HCT116 (cell line): ENCODE measurements at regions not wholly inside any gene's neighbourhood (a gene's known extent, or its start where the extent isn't known, plus 50 kb on each side); places are given as distances from the start of the nearest gene placed in this dataset.

ENCODE experiments used
- ATAC-seq: fragments of 200-7000 bp; cut with Tn5 transposase; 2 replicates; pipeline ENCODE4 v1.9.1; 2020; ENCODE audit warnings: mild to moderate bottlenecking, moderate library complexity
- BruUV-seq: library from RNA; stranded (reverse); fragments of 400-500 nt; replicated peaks from 2 replicates; lab custom pipeline; 2021; lab: Mats Ljungman, UMichigan
- CTCF ChIA-PET: fragments of 300-600 bp; sonication (Branson Sonifier 250); formaldehyde crosslinking; loops from one replicate; lab custom pipeline; 2021; ENCODE audit warnings: antibody characterized with exemption; lab: Charles Lee
- POLR2A ChIA-PET: fragments of 300-600, 350-600 bp; sonication (Branson Sonifier 250); formaldehyde crosslinking; loops from one replicate; lab custom pipeline; 2021; ENCODE audit warnings: antibody characterized with exemption; lab: Charles Lee
- RAD21 ChIA-PET, 2 experiments: fragments of 300-600 bp; sonication (Branson Sonifier 250); formaldehyde crosslinking; loops; one replicate each; lab custom pipeline; 2023; ENCODE audit warnings: low total read pairs in 2 of 2; ENCODE audit not compliant: uncharacterized antibody in 2 of 2, unreplicated experiment in 2 of 2, low non-redundant PET in 1 of 2; lab: Charles Lee
- DNase-seq: peaks from one replicate; pipeline ENCODE4 v3.0.0-alpha.2; 2010; ENCODE audit warnings: low read depth, low spot score
- H2AFZ ChIP-seq: fragments of 200-600 bp; shearing (Covaris generic), sonication (generic); 2 replicates; pipeline ENCODE4 v1.6.1; 2017; ENCODE audit warnings: low read depth, mixed run types, mixed read lengths, antibody characterized with exemption, low read length; ENCODE audit not compliant: poor library complexity, severe bottlenecking
- H3K27ac ChIP-seq: 2 replicates; pipeline ENCODE4 v1.5.1; 2012; ENCODE audit warnings: low read depth, low read length
- H3K27me3 ChIP-seq: fragments of 200-600 bp; sonication (generic); 2 replicates; pipeline ENCODE4 v1.6.1; 2016; ENCODE audit warnings: mixed run types, low read length, mixed read lengths; ENCODE audit not compliant: insufficient read depth
- H3K36me3 ChIP-seq, 2 experiments: fragments of 200-500 bp in 1 of 2; fragments of 200-600 bp in 1 of 2; sonication (Bioruptor generic) in 1 of 2; sonication (generic) in 1 of 2; 2 replicates each; pipeline versions ENCODE4 v1.5.1 to v1.6.1; 2014 to 2016; ENCODE audit warnings: low read length in 2 of 2, inconsistent platforms in 1 of 2, mixed read lengths in 1 of 2, mixed run types in 1 of 2; ENCODE audit not compliant: insufficient read depth in 2 of 2, control insufficient read depth in 1 of 2
- H3K4me1 ChIP-seq, 2 experiments: fragments of 200-600 bp in 1 of 2; sonication (generic) in 1 of 2; 2 replicates each; pipeline versions ENCODE4 v1.5.1 to v1.6.1; 2012 to 2017; ENCODE audit warnings: low read length in 2 of 2, inconsistent platforms in 1 of 2, mild to moderate bottlenecking in 1 of 2, mixed read lengths in 1 of 2, mixed run types in 1 of 2, moderate library complexity in 1 of 2; ENCODE audit not compliant: insufficient read depth in 2 of 2, control insufficient read depth in 1 of 2
- H3K4me2 ChIP-seq: fragments of 200-600 bp; sonication (generic); 2 replicates; pipeline ENCODE4 v1.6.1; 2017; ENCODE audit warnings: mixed run types, low read length, mixed read lengths
- H3K4me3 ChIP-seq, 2 experiments: fragments of 200-600 bp in 1 of 2; sonication (generic) in 1 of 2; replicated peaks in 1 of 2; 2 replicates each; pipeline ENCODE4 v1.5.1; 2011 to 2016; ENCODE audit warnings: low read length in 2 of 2, control low read depth in 1 of 2, low read depth in 1 of 2, mild to moderate bottlenecking in 1 of 2, mixed read lengths in 1 of 2, mixed run types in 1 of 2
- H3K79me2 ChIP-seq: fragments of 200-600 bp; sonication (generic); 2 replicates; pipeline ENCODE4 v1.6.1; 2017; ENCODE audit warnings: mild to moderate bottlenecking, mixed run types, low read length, moderate library complexity, mixed read lengths; ENCODE audit not compliant: insufficient read depth
- H3K9ac ChIP-seq: fragments of 200-600 bp; sonication (generic); 2 replicates; pipeline ENCODE4 v1.6.1; 2016; ENCODE audit warnings: low read length, mixed read lengths
- H3K9me2 ChIP-seq: fragments of 200-600 bp; sonication (generic), shearing (Covaris generic); 2 replicates; pipeline ENCODE4 v1.6.1; 2017; ENCODE audit warnings: mixed run types, mild to moderate bottlenecking, moderate library complexity; ENCODE audit not compliant: insufficient read depth
- H3K9me3 ChIP-seq, 2 experiments: fragments of 200-500 bp in 1 of 2; fragments of 200-600 bp in 1 of 2; sonication (Bioruptor generic) in 1 of 2; sonication (generic) in 1 of 2; 2 replicates each; pipeline ENCODE4 v1.6.1; 2014 to 2017; ENCODE audit warnings: low read length in 2 of 2, mixed read lengths in 2 of 2, inconsistent platforms in 1 of 2, low read depth in 1 of 2, mild to moderate bottlenecking in 1 of 2, mixed run types in 1 of 2, moderate library complexity in 1 of 2; ENCODE audit not compliant: control insufficient read depth in 1 of 2, insufficient read depth in 1 of 2
- H4K20me1 ChIP-seq: fragments of 200-600 bp; sonication (generic), shearing (Covaris generic); 2 replicates; pipeline ENCODE4 v1.6.1; 2017; ENCODE audit warnings: mixed run types, mild to moderate bottlenecking, moderate library complexity; ENCODE audit not compliant: insufficient read depth
- CEBPB ChIP-seq: IDR thresholded peaks from 2 replicates; pipeline ENCODE4 v1.6.1; 2012; ENCODE audit warnings: low read depth
- CTCF ChIP-seq, 3 experiments: fragments of 200-600 bp in 1 of 3; sonication (generic) in 1 of 3; IDR thresholded peaks in 2 of 3; conservative IDR thresholded peaks in 1 of 3; 2 replicates each; pipeline ENCODE4 v1.5.1; 2012 to 2017; ENCODE audit warnings: low read depth in 2 of 3, low read length in 2 of 3, antibody characterized with exemption in 1 of 3, borderline replicate concordance in 1 of 3, control low read depth in 1 of 3, mild to moderate bottlenecking in 1 of 3, mixed read lengths in 1 of 3, mixed run types in 1 of 3, moderate library complexity in 1 of 3; ENCODE audit not compliant: insufficient read depth in 1 of 3
- EGR1 ChIP-seq: IDR thresholded peaks from 2 replicates; pipeline ENCODE4 v1.6.1; 2012; ENCODE audit warnings: low read depth
- ELF1 ChIP-seq: IDR thresholded peaks from 2 replicates; pipeline ENCODE4 v1.6.1; 2012; ENCODE audit warnings: low read depth, borderline replicate concordance
- EZH2 ChIP-seq: fragments of 200-600 bp; sonication (generic); IDR thresholded peaks from 2 replicates; pipeline ENCODE4 v1.6.1; 2017; ENCODE audit warnings: antibody characterized with exemption, mixed run types
- EZH2phosphoT487 ChIP-seq: fragments of 200-600 bp; IDR thresholded peaks from 2 replicates; pipeline ENCODE4 v1.6.1; 2018; ENCODE audit warnings: antibody characterized with exemption, borderline replicate concordance
- MAX ChIP-seq: IDR thresholded peaks from 2 replicates; pipeline ENCODE4 v1.6.1; 2012
- RAD21 ChIP-seq: IDR thresholded peaks from 2 replicates; pipeline ENCODE4 v1.6.1; 2012; ENCODE audit warnings: low read depth, mild to moderate bottlenecking
- SIN3A ChIP-seq: IDR thresholded peaks from 2 replicates; pipeline ENCODE4 v1.6.1; 2012; ENCODE audit warnings: low read depth
- SP1 ChIP-seq: IDR thresholded peaks from 2 replicates; pipeline ENCODE4 v1.6.1; 2012; ENCODE audit warnings: low read depth
- SRF ChIP-seq: IDR thresholded peaks from 2 replicates; pipeline ENCODE4 v1.6.1; 2012; ENCODE audit warnings: low read depth
- ZBTB33 ChIP-seq: IDR thresholded peaks from 2 replicates; pipeline ENCODE4 v1.6.1; 2011; ENCODE audit warnings: mild to moderate bottlenecking, low read length, moderate library complexity; ENCODE audit not compliant: insufficient replicate concordance; ENCODE audit errors: extremely low read depth
- ZFX ChIP-seq: fragments of 450-650 bp; IDR thresholded peaks from 2 replicates; pipeline ENCODE4 v1.6.1; 2017
- intact Hi-C: fragments of 100-400 bp; cut with micrococcal nuclease; formaldehyde crosslinking; loops from 2 replicates; pipeline ENCODE4 v1.10.0; 2022

- DNase-seq (no peak), ATAC-seq (no peak)
- no peaks in the 10 kb centered on the region for H3K79me2 ChIP-seq
- no peaks in the 10 kb centered on the region for H3K4me1 ChIP-seq
- H3K9me2 ChIP-seq = no peaks in the 10 kb centered on the region
- H2AFZ ChIP-seq = no peak overlapping the region
- intact Hi-C loops = no loop called here
- CTCF ChIA-PET = no interaction called here
- TF ChIP-seq ZFX (peak; percentile 10; the same call in 1 of the 2 replicates), MAX (no peak), SIN3A (no peak)
- H3K4me2 ChIP-seq = no peak overlapping the region
- POLR2A ChIA-PET = no interaction called here
- no TSS peak for BruUV-seq
- no peaks in the 10 kb centered on the region for H3K36me3 ChIP-seq
- H3K9me3 ChIP-seq = peaks cover 0 to 7% of the 10 kb centered on the region in 2 experiments; a peak in 2 of 4 replicates
- RAD21 ChIA-PET = no interaction called here
- H4K20me1 ChIP-seq = no peaks in the 10 kb centered on the region
- no peaks in the 10 kb centered on the region for H3K27me3 ChIP-seq
- H3K27ac ChIP-seq = no peak overlapping the region
- no peak overlapping the region for H3K4me3 ChIP-seq
- H3K9ac ChIP-seq = no peak overlapping the region
These were observed 255.2 kb downstream of the BUB3 start for GRCh38 chr10:123409426-123409825.

GRCh38 chr10:123409884-123410283, 255.7 kb downstream of the BUB3 start:
- DNase-seq = no peak
- no TSS peak for BruUV-seq
- Histone ChIP-seq H3K4me3 (no peak overlapping the region), H3K79me2 (no peaks in the 10 kb centered on the region), H3K4me2 (no peak overlapping the region), H3K4me1 (no peaks in the 10 kb centered on the region), H3K27me3 (no peaks in the 10 kb centered on the region), H3K9me2 (no peaks in the 10 kb centered on the region), H3K9me3 (peaks cover 0 to 2% of the 10 kb centered on the region in 2 experiments; a peak in 2 of 4 replicates), H2AFZ (no peak overlapping the region), H3K27ac (no peak overlapping the region), H4K20me1 (no peaks in the 10 kb centered on the region), H3K9ac (no peak overlapping the region), H3K36me3 (no peaks in the 10 kb centered on the region)
- no peak for TF ChIP-seq SIN3A
- no peak for TF ChIP-seq EZH2
- TF ChIP-seq EGR1 = no peak
- TF ChIP-seq ELF1 = no peak
- TF ChIP-seq SRF = no peak
- no peak for TF ChIP-seq CEBPB
- TF ChIP-seq RAD21 = no peak
- no peak for TF ChIP-seq ZBTB33
- no peak for TF ChIP-seq EZH2phosphoT487
- TF ChIP-seq CTCF (IDR thresholded peaks at IDR 0.05 in 2 of 3, conservative IDR thresholded peaks at IDR 0.05 in 1 of 3; ENCODE audit: borderline replicate concordance in 1 of 3, insufficient read depth in 1 of 3, low read depth in 2 of 3, low read length in 2 of 3) = no peak
- TF ChIP-seq ZFX = no peak
- no peak for TF ChIP-seq SP1
- ChIA-PET POLR2A (no interaction called here), CTCF (no interaction called here), RAD21 (no interaction called here)
- intact Hi-C loops = no loop called here
- ATAC-seq = no peak
